IPS-20b (cell line): ENCODE measurements at regions not wholly inside any gene's neighbourhood (a gene's known extent, or its start where the extent isn't known, plus 50 kb on each side); places are given as distances from the start of the nearest gene placed in this dataset.
"Not testable (repeated sequence)": the region's sequence is repeated elsewhere in the genome, so short reads cannot be mapped to it uniquely, and the experiment has no call there.

Experiments used
- H3K27ac ChIP-seq: one replicate; pipeline ENCODE4 v1.5.1; 2013; ENCODE audit warnings: low read length
- H3K27me3 ChIP-seq: 2 replicates; pipeline ENCODE4 v1.6.1; 2013; ENCODE audit warnings: mild to moderate bottlenecking, low read length, inconsistent platforms; ENCODE audit not compliant: insufficient read depth
- H3K36me3 ChIP-seq: 2 replicates; pipeline ENCODE4 v1.6.1; 2013; ENCODE audit warnings: low read depth, mild to moderate bottlenecking, inconsistent platforms, low read length, moderate library complexity; ENCODE audit not compliant: insufficient read depth
- H3K4me1 ChIP-seq: 2 replicates; pipeline ENCODE4 v1.6.1; 2013; ENCODE audit warnings: mild to moderate bottlenecking, control low read depth, inconsistent platforms, low read length, moderate library complexity; ENCODE audit not compliant: insufficient read depth
- H3K4me3 ChIP-seq: 2 replicates; pipeline ENCODE4 v1.5.1; 2013; ENCODE audit warnings: mild to moderate bottlenecking, low read length, inconsistent platforms
- H3K9ac ChIP-seq: 2 replicates; pipeline ENCODE4 v1.6.1; 2013; ENCODE audit warnings: low read depth, mild to moderate bottlenecking, inconsistent platforms, low read length, moderate library complexity
- H3K9me3 ChIP-seq: 2 replicates; pipeline ENCODE4 v1.6.1; 2013; ENCODE audit warnings: mild to moderate bottlenecking, low read depth, low read length, inconsistent platforms; ENCODE audit not compliant: insufficient read depth

DNA sequence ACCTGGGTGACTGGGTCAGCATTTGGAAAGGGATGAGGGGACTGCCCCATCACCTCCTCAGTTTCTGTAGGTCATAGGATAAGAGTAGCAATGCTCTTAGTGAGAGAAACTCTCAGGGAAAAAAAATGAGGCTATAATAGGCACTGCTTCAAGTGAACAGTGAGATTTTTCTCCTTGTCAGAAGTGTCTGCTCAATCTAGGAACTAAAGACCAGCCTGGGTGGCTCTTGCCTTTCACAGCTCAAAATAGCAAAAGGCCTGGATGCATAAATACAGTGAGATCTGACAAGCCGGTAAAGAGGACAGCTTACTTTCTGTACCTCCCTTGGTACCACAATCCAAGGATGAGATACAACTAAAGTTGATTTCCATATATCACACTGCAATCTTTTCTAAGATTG lies 205.6 kb upstream of the ANO5 start:
- H3K36me3 ChIP-seq, result no peaks in the 10 kb centered on the region
- no peaks in the 10 kb centered on the region for H3K27me3 ChIP-seq
- no peak overlapping the region for H3K27ac ChIP-seq
- no peaks in the 10 kb centered on the region for H3K4me1 ChIP-seq
- H3K9me3 ChIP-seq, result no peaks in the 10 kb centered on the region
- H3K4me3 ChIP-seq, result no peak overlapping the region
- H3K9ac ChIP-seq, result no peak overlapping the region

DNA sequence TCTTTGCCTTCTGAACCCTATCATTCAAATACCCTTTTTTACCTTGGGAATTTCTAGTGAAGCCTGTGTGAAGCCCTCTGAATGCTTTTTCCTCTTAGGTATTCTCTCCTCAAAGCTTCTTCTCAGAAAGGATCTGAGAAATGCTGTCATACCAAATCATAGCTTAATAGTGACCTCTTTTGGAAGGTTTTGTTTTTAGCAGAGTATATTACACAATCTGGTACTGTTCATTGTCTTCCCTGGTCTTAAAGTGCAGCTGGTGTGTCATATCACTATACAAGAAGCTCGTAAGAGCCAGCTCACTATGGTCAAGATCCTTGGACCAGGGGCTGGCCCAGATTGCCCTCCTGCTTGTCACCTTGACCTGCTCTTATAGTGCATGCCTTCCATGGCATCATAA lies 204.4 kb upstream of the ANO5 start:
- Histone ChIP-seq H3K36me3 (no peaks in the 10 kb centered on the region), H3K27ac (no peak overlapping the region), H3K9me3 (no peaks in the 10 kb centered on the region), H3K4me3 (no peak overlapping the region), H3K4me1 (no peaks in the 10 kb centered on the region), H3K27me3 (no peaks in the 10 kb centered on the region), H3K9ac (no peak overlapping the region)

DNA sequence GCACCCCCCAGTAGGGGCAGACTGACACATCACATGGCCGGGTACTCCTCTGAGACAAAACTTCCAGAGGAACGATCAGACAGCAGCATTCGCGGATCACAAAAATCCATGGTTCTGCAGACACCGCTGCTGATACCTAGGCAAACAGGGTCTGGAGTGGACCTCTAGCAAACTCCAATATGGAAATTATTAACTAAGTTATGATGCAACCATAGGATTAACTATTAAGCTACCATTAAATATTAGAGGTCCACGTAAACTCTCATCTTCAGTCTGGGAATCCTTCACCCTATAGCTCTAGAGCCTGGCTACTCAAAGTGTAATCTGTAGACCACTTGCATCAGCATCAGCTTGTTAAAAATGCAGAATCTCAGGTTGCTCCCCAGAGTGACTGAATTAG lies 191.1 kb upstream of the ANO5 start:
- H3K9ac ChIP-seq, H3K4me3 ChIP-seq, H3K4me1 ChIP-seq, H3K27me3 ChIP-seq, H3K27ac ChIP-seq, H3K36me3 ChIP-seq: not testable (repeated sequence)
- peaks cover 19% of the 10 kb centered on the region for H3K9me3 ChIP-seq

DNA sequence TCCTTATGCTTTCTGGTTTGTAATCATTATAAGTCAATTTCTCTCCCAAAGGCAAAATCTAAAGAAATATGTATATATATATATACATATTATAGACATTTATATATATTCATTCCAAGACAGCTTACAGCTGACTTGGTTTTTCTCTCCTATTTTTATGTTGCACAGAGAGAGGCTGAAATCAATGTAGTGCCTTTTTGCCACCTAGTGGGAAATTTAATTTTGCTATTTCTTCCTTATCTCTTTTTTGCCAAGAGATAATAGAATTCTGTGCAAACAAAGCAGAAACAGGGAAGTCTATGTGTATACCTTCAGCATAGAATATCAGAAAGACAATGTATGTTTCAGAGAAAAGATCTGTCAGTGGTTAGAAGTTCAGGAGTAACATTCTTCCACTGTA lies 186.0 kb upstream of the ANO5 start:
- Histone ChIP-seq H3K4me3 (no peak overlapping the region), H3K9me3 (peaks cover 11% of the 10 kb centered on the region), H3K36me3 (no peaks in the 10 kb centered on the region), H3K27me3 (no peaks in the 10 kb centered on the region), H3K4me1 (no peaks in the 10 kb centered on the region), H3K9ac (no peak overlapping the region), H3K27ac (no peak overlapping the region)

DNA sequence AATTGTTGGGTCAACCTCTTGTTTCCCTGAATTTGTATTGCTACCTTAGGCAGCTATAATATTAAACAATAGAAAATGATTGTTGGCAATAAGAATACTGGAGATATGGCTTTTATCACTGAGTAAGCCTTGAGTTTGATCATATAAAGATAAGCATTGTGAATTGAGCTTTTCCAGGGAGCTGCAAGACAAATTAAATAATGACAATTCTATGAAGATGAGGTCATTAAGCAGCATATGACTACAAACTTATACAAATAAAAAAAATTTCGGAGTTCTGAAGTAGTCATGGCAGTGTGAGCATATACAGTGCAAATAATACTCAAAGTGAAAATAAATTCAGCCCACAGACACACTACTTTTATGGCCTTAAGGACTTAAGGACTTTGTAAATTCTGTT lies 161.1 kb upstream of the ANO5 start:
- no peak overlapping the region for H3K4me3 ChIP-seq

DNA sequence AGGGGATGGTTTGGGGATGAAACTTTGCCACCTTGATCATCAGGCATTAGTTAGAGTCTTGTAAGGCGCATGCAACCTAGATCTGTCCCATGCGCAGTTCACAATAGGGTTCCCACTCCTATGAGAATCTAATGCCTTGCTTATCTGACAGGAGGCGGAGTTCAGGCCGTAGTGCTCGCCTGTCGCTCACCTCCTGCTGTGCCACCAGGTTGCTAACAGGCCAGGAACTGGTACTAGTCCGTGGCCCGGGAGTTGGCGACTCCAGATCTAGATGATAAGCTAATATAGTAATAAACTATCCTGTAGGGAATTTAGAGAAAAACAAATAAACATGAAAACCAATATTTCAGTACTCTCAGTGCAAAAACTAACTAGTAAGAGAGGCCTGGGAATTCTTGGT lies 155.4 kb upstream of the ANO5 start:
- Histone ChIP-seq H3K36me3 (no peaks in the 10 kb centered on the region), H3K9ac (no peak overlapping the region), H3K4me3 (no peak overlapping the region)

More for the DNA sequence above, 161.1 kb upstream of the ANO5 start:
- Histone ChIP-seq H3K27me3 (no peaks in the 10 kb centered on the region), H3K9ac (no peak overlapping the region), H3K36me3 (no peaks in the 10 kb centered on the region), H3K4me1 (no peaks in the 10 kb centered on the region), H3K27ac (no peak overlapping the region), H3K9me3 (0 out of 2 replicates have a peak, but pooled peaks cover 4% of the 10 kb centered on the region)

DNA sequence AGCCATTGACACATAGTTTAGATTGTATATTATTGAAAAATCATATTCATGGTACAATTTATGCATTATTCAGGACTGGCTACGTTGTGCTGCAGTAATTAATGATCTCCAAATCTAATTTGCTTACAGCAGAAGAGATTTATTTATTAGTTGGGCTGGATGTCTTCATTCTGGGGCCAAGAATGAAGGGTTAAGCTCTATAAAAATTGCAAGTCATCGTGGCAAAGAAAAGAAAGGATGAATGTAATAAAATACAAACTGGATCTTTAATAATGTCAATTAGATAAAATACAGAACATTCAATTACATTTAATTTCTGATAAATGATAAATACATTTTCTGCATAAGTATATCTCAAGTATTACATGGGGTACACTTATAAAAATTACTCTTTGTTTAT lies 151.8 kb upstream of the ANO5 start:
- no peak overlapping the region for H3K9ac ChIP-seq
- no peaks in the 10 kb centered on the region for H3K9me3 ChIP-seq
- no peak overlapping the region for H3K4me3 ChIP-seq
- peaks cover 1% of the 10 kb centered on the region; the same call in 1 of the 2 replicates for H3K4me1 ChIP-seq
- H3K27me3 ChIP-seq, result no peaks in the 10 kb centered on the region
- no peaks in the 10 kb centered on the region for H3K36me3 ChIP-seq
- no peak overlapping the region for H3K27ac ChIP-seq

More for the DNA sequence above, 155.4 kb upstream of the ANO5 start:
- Histone ChIP-seq H3K27me3 (no peaks in the 10 kb centered on the region), H3K4me1 (no peaks in the 10 kb centered on the region), H3K9me3 (no peaks in the 10 kb centered on the region), H3K27ac (no peak overlapping the region)

DNA sequence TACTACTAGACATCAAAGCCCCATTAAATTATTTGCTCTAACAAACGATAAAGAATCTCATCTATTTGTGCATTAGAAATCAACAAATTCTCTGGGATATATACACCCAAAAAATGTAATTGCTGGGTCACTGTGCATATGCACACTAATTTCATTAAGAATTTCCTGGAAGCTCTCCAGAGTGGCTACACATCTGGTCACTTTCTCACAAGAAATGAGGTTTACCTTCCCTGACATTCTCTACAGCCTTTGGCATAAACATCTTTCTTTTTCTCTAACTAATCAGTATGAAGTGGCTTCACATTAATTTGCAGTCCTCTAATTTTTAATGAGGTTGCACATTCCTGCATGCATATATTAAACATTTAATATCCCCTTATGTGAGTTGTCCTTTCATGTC lies 150.8 kb upstream of the ANO5 start:
- H3K27me3 ChIP-seq, result no peaks in the 10 kb centered on the region
- H3K4me3 ChIP-seq, result no peak overlapping the region
- H3K4me1 ChIP-seq, result peaks cover 2% of the 10 kb centered on the region; the same call in 1 of the 2 replicates
- no peak overlapping the region for H3K27ac ChIP-seq
- no peaks in the 10 kb centered on the region for H3K9me3 ChIP-seq
- no peak overlapping the region for H3K9ac ChIP-seq
- no peaks in the 10 kb centered on the region for H3K36me3 ChIP-seq

DNA sequence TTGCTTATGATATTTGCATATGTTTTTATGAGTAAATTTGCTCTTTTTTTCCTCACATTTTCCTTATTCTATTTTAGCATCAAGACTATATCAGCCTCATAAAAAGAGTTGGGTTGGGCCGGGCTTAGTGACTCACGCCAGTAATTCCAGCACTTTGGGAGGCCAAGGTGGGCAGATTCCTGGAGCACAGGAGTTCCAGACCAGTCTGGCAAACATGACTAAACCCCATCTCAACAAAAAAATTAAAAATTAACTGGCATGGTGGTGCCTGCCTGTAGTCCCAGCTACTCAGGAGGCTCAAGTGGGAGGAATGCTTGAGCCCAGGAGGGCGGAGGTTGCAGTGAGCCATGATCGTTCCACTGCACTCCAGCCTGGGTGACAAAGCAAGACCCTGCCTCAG lies 148.8 kb upstream of the ANO5 start:
- no peaks in the 10 kb centered on the region for H3K9me3 ChIP-seq
- H3K27me3 ChIP-seq, result no peaks in the 10 kb centered on the region
- no peak overlapping the region for H3K4me3 ChIP-seq
- H3K36me3 ChIP-seq, result no peaks in the 10 kb centered on the region
- peaks cover 2% of the 10 kb centered on the region; the same call in 1 of the 2 replicates for H3K4me1 ChIP-seq
- no peak overlapping the region for H3K9ac ChIP-seq
- H3K27ac ChIP-seq, result no peak overlapping the region

DNA sequence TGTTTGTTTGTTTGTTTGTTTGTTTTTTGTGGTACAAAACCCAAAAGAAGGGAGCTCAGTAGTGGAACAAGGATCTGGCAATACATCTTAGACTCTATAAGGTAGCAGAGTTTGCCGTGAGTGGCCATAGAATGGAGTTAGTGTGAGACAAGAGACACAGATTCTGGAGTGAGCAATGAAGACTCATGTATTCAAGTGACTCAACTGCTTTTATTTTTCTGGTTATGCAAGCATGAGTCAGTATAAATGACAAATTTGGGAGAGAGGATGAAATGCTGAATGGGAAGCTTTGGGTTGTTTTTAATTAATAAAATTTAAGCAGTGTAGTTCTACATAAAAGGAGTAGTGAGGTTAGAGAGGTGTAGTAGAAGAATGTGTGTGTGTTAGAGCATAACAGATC lies 143.6 kb upstream of the ANO5 start:
- H3K9me3 ChIP-seq, result no peaks in the 10 kb centered on the region
- no peak overlapping the region for H3K4me3 ChIP-seq
- H3K36me3 ChIP-seq, result no peaks in the 10 kb centered on the region
- no peak overlapping the region for H3K9ac ChIP-seq
- H3K27me3 ChIP-seq, result no peaks in the 10 kb centered on the region
- peaks cover 2% of the 10 kb centered on the region; the same call in 1 of the 2 replicates for H3K4me1 ChIP-seq
- no peak overlapping the region for H3K27ac ChIP-seq

DNA sequence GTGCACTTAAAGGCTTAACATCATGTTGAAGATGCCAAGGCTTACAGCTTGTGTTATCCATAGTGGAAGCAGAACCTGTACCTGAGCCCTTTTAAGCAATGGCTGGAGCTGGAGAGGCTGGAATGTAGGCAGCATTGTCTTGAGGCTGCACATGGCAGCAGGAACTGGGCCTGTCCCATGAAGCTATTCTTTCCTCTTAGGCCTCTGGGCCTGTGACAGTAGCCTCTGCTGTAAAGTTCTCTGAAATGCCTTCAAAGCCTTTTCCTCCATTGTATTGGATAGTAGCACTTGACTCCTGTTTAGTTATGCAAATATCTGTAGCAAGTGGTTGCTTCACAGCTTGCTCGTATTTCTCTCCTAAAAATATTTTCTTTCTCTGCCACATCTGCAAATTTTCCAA lies 127.4 kb upstream of the ANO5 start:
- H3K9me3 ChIP-seq, result 0 out of 2 replicates have a peak, but pooled peaks cover 6% of the 10 kb centered on the region
- no peak overlapping the region for H3K9ac ChIP-seq
- no peaks in the 10 kb centered on the region for H3K27me3 ChIP-seq
- no peak overlapping the region for H3K27ac ChIP-seq
- H3K36me3 ChIP-seq, result no peaks in the 10 kb centered on the region
- H3K4me3 ChIP-seq, result no peak overlapping the region
- H3K4me1 ChIP-seq, result no peaks in the 10 kb centered on the region

DNA sequence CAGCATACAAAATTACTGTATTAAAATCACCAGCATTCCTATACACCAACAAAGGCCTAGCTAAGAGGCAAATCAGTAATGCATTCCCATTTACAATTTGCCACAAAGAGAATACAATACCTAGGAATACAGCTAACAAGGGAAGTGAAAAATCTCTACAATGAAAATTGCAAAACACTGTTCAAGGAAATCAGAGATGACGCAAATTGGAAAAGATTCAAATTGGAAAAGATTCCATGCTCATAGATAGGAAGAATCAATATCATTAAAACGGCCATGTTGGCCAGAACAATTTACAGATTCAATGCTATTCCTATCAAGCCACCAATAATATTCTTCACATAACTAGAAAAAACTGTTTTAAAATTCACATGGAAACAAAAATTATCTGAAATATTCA lies 123.0 kb upstream of the ANO5 start:
- Histone ChIP-seq H3K4me1 (no peaks in the 10 kb centered on the region), H3K36me3 (no peaks in the 10 kb centered on the region), H3K27me3 (no peaks in the 10 kb centered on the region), H3K9me3 (0 out of 2 replicates have a peak, but pooled peaks cover 6% of the 10 kb centered on the region), H3K4me3 (no peak overlapping the region), H3K27ac (no peak overlapping the region), H3K9ac (no peak overlapping the region)
